GM19463 (cell line): ENCODE measurements at regions not wholly inside any gene's neighbourhood (a gene's known extent, or its start where the extent isn't known, plus 50 kb on each side); places are given as distances from the start of the nearest gene placed in this dataset.

ENCODE experiments used
- ATAC-seq: cut with Tn5 transposase; IDR thresholded peaks from one replicate; pipeline ENCODE4 v1.9.1; 2021; ENCODE audit warnings: mild to moderate bottlenecking, moderate library complexity; ENCODE audit not compliant: unreplicated experiment

DNA sequence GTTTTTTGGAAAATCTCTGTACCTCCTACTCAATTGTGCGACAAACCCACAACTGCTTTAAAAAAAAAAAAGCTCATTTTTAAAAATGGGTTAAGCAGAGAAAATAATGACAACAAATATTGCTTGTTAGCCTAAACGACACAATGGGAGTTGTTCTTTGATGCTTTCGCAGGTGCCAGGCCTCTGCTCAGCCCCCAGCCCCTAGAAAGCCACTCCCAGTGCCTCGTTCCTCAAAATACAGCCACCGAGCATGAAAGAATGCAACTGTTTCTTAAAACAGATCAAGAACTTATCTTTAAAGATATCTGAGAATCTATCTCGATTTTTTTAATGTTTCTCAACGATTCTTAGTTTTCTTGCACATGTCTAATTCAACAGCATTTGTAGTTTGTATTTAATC lies 85.2 kb upstream of the PFKP start:
- ATAC-seq: no peak

DNA sequence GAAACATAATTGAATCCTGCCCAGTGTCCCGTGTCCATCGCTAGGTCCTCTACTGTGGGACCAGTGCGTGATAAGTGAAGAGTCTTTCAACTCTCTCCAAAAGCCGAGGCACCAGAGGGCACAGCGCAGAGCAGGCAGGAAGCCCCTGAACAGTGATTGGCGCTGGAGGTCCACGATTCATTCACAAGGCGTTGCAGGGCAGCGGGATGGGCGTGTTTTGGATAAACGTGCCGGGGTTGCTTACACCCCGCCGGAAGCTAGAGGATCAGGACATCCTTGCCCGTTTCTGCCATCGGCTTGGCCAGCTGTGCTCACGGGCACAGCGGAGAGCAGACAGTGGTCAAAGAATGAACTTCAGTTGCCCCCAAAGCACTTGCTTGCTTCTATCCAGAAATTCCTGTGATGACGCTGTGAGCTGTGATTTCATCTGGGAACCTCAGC lies 86.0 kb upstream of the PFKP start:
- no peak for ATAC-seq

DNA sequence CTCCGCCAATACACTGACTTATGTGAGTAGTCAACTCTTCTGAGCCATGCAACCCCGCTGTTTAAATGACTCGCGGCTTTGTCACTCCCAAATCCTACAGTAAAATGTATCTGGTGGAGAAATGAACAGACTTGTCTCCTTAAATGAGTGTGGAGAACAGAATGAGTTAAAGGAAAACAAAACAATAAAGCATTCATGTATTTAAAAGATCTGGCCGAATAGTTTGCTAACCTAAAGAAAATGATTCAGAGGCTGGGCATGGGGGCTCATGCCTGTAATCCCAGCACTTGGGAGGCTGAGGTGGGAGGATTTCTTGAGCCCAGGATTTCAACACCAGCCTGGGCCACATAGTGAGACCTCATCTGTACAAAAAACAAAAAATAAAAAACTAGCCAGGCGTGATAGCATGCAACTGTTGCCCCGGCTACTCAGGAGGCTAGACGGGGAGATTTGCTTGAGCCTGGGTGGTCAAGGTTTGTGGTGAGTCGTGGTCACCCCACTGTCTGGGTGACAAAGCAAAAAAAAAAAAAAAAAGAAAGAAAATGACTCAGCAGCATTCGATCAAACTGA lies 86.5 kb upstream of the PFKP start:
- no peak for ATAC-seq

DNA sequence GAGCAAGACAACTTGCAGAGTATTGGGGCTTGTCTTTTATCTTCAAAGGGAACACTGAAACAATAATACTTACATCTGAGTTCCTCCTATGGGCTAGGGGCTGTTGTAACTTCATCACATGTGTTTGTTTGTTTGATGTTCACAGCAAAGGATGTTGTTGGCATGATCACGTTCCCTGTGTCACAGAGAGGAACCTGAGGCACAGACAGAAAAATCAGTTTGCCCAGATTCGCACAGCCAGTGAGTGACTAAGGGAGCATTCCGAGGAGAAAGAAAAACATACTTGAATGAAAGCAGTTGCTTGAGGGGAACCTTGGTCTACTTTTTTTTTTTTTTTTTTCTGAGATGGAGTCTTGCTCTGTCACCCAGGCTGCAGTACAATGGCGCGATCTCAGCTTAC lies 87.2 kb upstream of the PFKP start:
- no peak for ATAC-seq

DNA sequence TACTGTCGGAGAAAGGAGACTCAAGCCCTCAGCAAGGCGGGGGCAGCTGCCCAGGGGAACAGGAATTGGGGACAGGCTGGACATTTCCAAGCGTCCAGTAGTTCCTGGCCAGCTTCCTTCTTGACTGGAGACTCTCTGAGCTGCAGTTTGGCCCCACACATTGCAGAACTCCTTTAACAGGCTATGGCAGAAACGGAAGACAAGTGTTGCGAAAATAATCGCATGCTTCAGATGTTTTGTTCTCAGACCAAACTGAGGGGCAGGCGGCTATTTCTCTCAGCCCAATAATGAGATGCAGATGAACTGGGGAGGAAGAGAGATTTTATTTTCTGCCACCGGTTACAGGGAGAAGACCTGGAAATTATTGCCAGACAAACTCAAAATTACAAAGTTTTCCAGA lies 88.0 kb upstream of the PFKP start:
- no peak for ATAC-seq

DNA sequence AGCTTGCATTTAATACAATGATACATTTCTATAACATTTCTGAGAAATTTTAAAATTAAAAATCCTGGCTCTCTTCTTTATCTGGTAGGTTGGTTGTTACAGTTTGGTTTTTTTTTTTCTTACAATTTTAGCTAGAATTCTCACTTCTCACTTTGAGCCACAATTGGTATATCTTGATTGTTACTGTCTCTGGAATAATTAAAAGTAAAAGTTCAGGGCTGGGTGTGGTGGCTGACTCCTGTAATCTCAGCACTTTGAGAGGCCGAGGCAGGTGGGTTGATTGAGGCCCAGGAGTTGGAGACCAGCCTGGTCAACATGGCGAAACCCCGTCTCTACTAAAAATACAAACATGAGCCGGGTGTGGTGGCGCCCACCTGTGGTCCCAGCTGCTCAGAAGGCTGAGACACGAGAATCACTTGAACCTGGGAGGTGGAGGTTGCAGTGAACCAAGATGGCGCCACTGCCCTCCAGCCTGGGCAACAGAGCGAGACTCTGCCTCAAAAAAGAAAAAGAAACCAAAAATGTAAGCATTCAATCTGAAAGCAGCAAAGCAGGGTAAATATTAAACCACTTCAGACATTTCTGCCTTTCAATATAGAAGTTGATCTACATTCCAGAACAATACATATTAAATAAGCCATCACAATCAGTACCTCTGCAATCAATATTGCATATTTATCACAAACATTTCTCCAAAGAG lies 88.6 kb upstream of the PFKP start:
- ATAC-seq: no peak

DNA sequence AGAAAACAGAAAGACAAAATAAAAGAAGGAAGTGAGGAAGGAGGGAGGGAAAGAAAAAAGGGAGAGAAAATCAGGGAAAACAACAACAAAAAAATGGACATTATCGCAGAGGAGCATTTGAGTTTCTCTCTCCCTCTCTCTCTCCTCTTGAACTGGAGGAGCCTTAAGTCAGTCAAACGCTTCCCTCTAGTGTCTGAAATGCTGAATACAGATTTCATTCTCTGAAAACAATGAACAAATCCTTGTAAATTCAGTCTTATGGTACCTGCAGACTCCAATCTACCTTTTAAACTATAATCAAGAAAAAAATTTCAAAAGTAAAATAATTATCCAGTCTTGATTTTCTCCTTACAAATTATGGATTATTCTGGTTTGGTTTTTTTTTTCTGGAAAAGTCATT lies 89.2 kb upstream of the PFKP start:
- peak; percentile 41 for ATAC-seq

DNA sequence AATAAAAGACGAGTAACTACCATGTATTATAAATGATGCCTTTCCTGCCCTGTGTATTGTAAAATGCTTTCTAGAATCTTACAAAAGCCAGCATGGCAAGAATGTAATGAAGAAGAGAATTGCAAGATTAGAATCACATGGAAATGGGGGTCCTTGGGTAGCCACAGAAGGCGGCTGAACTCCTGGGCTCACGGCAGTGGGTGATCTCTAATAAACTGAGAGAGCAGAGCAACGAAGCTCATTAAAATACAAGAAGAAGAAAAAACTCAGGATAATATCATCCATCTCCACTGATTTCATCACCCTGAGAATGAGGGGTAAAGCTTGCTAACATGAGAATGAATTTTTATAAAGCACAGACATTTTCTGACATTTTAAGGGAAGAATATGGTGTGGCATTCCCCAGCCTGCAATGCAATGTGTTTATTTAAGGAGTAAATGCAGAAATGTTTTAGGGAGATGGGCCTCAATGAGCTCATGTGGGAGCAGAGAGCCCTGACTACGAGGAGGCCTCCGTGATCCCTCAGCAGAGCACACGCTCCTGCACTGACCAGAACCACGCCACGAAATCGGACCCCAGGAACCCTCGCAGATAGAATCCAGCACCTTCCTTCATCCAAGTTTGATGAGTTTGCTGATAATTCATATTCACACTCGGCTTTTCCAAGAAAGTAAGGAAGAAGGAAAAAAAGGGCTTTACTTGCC lies 92.7 kb upstream of the PFKP start:
- no peak for ATAC-seq

DNA sequence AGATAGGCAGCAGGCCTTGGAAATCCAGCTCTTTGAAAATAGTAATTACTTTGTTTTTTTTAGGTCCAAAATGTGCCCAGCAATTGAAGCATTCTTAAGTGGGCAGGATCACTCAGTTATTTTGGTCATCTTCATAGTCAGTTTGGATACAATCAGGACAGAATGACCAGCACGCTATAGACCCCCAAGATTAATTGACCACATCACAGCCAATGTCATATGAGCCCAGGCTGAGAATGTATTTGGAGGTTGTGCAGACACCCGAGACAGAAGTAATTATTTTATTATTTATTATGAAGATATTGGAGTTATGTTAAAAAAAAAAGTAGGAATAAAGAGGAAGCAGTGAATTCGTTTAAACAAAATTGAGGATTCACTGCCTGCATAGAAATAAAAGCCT lies 93.3 kb upstream of the PFKP start:
- ATAC-seq: no peak

DNA sequence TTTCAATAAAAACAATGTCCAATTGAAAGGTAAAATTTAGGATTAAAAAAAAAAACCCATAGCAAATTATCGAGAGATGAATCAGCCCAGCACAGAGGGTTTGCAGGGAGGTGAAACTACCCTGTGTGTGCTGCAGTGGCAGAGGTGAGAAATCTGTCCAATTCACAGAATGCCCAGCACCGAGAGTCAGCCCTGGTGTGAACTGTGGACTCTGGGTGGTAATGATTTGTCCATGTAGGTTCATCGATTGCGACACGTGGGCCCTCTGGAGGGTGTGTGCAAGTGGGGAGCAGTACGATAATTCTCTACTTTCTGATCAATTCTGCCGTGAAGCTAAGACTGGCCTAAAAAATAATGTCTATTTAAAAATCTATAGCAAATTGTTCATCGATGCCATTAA lies 94.5 kb upstream of the PFKP start:
- ATAC-seq: no peak

DNA sequence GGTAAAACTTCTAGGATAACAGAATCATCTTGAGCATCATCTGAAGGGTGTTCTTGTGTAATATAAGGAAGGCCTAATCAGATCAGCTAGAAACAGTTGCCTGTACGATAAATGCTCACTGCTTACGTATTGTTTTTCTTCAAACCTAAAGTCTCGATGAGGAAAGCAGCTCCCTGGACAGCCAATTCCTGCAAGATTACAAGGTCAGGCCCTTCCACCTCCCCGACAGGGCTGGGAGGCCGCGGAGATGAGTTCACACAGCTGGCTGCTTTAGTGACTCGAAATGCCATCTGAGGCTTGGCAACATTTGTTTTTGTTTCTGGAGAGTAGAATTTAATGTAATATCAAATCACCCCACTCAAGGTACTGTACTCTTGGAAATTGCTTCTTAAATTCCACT lies 95.1 kb upstream of the PFKP start:
- ATAC-seq: no peak

DNA sequence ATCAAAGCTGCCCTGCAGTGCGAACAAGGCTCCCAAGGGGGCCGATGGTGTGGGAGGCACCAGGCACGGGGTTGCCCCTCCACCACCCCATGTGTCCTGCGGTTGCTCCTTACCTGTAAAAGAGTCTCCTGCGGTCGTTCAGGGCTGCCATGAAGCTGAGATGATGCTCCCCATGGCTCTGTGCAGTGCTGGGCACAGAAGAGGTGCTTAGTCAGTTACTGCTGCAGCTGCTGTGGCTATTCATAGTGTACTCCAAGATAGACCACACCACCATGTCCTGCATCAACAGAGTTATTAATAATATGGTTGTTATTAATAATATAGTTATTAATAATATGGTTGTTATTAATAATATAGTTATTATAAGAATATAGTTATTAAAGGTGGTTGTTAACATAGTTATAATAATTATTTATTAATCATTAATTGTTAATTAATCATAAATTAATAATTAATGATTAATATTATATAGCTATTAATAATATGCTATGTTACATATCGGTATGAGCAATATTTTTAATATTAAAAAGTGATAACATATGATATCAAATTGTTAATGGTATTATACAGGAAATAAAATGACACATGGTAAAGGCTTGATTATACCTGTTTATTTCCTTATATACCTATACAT lies 97.0 kb upstream of the PFKP start:
- ATAC-seq: no peak

DNA sequence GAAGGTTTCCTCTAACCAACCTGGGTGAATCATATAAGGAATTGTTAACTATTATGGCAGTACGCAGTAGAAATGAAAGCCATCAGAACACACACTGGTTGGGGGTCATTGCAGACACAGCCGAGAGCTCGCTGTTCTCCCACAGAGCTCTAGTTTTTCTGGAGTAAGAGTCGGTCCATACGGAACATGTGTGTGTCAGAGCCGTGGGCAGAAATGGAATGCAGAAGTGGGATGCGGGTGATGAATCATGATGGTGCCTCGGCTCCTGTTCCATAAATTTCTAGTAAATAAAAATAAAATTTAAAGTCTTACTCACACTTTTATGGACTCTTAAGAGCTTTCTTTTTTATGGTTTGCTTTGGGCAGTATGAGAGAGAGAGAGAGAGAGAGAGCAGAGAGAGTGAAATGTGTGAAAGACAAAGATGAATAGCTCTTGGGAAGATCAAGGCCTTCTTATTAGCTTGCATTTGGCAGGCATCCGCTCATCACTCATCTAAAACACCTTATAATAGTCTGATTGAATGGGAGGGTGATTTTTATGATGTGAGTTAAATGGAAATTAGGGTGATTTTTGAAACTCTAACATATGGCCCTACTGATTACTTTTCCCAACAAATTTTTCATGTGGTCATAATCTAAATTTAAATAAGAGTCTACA lies 98.8 kb upstream of the PFKP start:
- no peak for ATAC-seq

DNA sequence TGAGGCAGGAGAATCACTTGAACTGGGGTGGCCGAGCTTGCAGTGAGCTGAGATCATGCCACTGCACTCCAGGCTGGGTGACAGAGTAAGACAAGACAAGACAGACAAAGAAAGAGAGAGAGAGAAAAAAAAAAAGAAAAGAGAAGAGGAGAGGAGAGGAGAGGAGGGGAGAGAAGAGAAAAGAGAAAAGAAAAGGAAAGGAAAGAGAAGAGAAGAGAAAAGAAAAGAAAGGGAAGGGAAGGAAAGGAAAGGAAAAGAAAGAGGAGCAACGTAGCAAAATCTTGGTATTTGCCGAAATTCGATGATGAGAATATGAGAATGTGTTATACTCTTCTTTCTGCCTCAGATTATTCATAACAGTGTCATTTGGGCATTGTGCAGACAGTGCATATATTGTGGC lies 101.2 kb upstream of the PFKP start:
- ATAC-seq: no peak

DNA sequence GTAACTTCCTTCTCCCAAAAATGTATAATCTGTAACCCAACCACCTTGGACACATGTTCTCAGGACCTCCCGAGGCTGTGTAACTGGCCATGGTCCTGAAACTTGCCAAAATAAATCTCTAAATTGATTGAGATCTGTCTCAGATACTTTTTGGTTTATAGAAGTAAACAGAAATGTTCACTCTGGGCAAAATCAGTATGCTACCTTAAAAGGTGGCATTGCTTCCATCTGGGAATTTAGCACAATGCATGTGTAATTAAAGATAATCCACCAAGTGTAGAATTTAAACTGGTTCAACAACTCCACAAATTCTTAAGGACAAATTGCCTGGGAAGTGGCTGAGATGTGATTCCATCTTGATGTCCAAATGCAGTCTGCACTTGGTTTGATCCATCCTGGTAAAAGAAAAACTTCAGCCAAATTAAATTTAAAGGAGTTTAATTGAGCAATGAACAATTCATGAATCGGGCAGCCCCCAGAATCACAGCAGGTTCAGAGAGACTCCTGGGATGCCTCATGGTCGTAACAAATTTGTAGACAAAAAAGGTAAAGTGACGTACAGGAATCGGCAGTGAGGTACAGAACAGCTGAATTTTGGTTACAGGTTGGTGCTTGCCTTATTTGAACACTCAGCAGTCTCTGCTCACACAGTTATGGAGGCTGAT lies 102.6 kb upstream of the PFKP start:
- ATAC-seq: no peak

DNA sequence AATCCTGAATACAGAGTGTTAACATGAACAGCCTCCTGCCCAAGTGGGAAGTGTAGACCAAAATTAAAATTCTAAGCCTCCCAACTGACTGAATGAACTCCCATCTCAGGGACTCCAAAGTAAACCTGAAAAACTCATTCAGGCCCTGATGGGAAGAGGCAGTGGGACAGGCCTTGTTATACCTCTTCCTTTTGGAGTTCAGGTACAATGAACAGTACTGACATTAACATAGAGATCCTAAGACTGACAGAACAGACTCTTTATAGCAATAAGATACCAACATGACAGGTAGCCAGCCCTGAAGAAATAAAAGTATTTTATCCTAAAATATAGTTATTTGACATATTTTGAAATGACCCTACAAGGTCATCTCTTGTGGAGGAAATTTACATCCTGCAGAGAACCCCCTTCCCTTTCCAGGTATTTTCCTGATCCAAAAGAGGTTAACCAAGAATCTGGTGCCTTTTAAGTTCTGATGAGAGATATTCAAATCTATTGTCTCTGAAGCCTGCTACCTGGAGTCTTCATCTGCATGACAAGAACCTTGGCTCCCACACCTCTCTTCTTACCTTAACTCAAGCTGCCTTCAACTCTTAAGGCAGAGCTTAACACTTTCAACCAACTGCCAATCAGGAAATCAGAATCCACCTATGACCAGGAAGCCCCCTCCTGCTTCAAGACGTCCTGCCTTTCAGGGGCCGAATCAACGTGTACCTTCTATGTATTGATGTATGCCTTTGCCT lies 103.3 kb upstream of the PFKP start:
- no peak for ATAC-seq

DNA sequence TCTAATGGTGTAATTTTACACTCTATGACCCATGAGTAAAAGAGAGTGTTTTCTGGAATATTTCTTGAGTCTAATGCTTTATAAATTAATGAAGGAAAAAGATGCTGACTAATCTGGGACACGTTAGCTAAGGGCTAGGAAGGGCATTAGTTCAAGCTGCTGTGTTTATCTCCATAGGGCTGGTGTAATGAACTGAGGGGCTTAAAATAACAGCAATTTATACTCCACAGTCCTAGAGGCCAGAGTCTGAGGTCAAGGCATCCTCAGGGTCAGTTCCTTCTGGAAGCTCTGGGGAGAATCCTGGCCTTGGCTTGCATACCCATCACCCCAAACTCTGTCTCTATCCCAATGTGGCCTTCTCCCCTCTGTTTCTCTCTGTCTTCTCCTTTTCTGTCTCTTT lies 105.2 kb upstream of the PFKP start:
- ATAC-seq: no peak

DNA sequence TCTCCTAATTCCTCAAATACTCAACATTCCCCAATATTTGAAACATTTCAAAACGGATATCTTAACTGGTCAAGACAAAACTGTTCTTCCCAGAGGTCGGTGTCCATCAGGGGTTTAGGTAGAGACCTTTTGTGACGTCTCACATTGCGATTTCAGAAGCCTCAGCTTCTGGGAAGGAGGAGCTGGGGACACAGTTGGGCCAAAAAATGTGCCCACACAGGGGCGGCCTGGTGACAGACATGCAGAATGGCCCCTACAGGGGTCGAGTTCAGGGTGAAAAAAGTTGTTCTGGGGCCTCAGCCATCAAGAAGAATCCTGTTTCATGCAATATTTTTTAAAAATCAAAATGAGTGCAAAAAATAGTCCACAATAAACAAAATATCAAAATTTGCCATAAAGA lies 108.7 kb upstream of the PFKP start:
- no peak for ATAC-seq

DNA sequence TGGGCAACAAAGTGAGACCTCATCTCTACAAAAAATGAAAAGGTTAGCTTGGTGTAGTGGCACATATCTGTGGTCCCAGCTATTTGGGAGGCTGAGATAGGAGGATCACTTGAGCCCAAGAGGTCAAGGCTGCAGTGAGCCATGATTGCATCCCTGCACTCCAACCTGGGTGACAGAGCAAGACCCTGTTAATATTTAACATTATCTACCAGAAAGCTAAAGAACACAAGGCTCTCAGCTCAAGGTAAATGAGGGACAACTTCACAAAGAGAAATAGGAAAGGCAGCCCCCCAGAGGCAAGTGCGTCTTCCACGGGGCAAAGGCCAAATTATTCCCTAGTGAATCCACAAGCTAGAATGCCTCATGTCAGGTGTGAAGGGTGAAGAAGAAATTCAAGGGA lies 109.6 kb upstream of the PFKP start:
- no peak for ATAC-seq

DNA sequence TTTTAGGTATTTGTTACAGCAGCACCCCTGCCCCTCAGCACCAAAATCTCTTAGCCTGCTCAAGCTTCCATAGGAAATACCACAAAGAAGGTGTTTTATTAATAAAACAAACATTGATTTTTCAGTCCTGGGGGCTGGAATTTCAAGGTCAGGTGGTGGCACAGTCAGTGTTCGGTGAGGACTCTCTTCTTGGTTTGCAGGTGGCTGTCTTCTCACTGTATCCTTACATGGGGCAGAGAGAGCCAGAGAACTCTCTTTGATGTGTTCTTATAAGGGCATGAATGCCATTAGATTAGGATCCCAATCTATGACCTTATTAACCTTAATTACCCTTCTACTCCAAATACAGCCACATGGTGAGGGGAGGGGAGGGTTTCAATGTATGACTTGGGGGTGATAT lies 112.3 kb upstream of the PFKP start:
- ATAC-seq: no peak
